ENCODE measurements at regions not wholly inside any gene's neighbourhood (a gene's known extent, or its start where the extent isn't known, plus 50 kb on each side); places are given as distances from the start of the nearest gene placed in this dataset.

- Histone ChIP-seq H3K9me3 (ENCODE audit: control insufficient read depth in 1 of 2, insufficient read depth in 1 of 2, low read depth in 1 of 2, low read length in 2 of 2) (peaks cover 18 to 19% of the 10 kb centered on the region in 2 experiments; a peak in 2 of 4 replicates), H3K27ac (ENCODE audit: low read depth, low read length) (no peak overlapping the region), H3K9ac (ENCODE audit: low read length) (no peak overlapping the region), H3K27me3 (ENCODE audit: insufficient read depth, low read length) (no peaks in the 10 kb centered on the region), H3K4me1 (ENCODE audit: control insufficient read depth in 1 of 2, insufficient read depth in 2 of 2, low read length in 2 of 2) (no peaks in the 10 kb centered on the region), H2AFZ (ENCODE audit: low read depth, low read length, poor library complexity, severe bottlenecking) (no peak overlapping the region), H3K36me3 (ENCODE audit: control insufficient read depth in 1 of 2, insufficient read depth in 2 of 2, low read length in 2 of 2) (no peaks in the 10 kb centered on the region), H3K79me2 (ENCODE audit: insufficient read depth, low read length) (no peaks in the 10 kb centered on the region), H3K9me2 (ENCODE audit: insufficient read depth) (no peaks in the 10 kb centered on the region), H4K20me1 (ENCODE audit: insufficient read depth) (no peaks in the 10 kb centered on the region), H3K4me3 (replicated peaks in 1 of 2; ENCODE audit: low read depth in 1 of 2, low read length in 2 of 2) (no peak overlapping the region), H3K4me2 (ENCODE audit: low read length) (no peak overlapping the region)
- no TSS peak for BruUV-seq (replicated peaks)
- TF ChIP-seq REST (IDR thresholded peaks at IDR 0.05; ENCODE audit: low read depth), result no peak
- no peak for TF ChIP-seq FOSL1 (IDR thresholded peaks at IDR 0.05; ENCODE audit: low read depth)
- TF ChIP-seq POLR2A (IDR thresholded peaks at IDR 0.05; ENCODE audit: borderline replicate concordance, extremely low read depth, insufficient read depth, insufficient read length), result no peak
- no peak for TF ChIP-seq MAX (IDR thresholded peaks at IDR 0.05)
- no peak for TF ChIP-seq RAD21 (IDR thresholded peaks at IDR 0.05; ENCODE audit: low read depth)
- TF ChIP-seq SP1 (IDR thresholded peaks at IDR 0.05; ENCODE audit: low read depth), result no peak
- no peak for TF ChIP-seq EZH2 (IDR thresholded peaks at IDR 0.05)
- TF ChIP-seq ZBTB33 (IDR thresholded peaks at IDR 0.05; ENCODE audit: extremely low read depth, insufficient replicate concordance, low read length), result no peak
- TF ChIP-seq CTCF (IDR thresholded peaks at IDR 0.05 in 2 of 3, conservative IDR thresholded peaks at IDR 0.05 in 1 of 3; ENCODE audit: borderline replicate concordance in 1 of 3, insufficient read depth in 1 of 3, low read depth in 2 of 3, low read length in 2 of 3), result no peak
- TF ChIP-seq JUND (IDR thresholded peaks at IDR 0.05), result no peak
- TF ChIP-seq TCF7L2 (IDR thresholded peaks at IDR 0.05; ENCODE audit: borderline replicate concordance, extremely low read depth, insufficient read depth, insufficient read length), result no peak
- TF ChIP-seq POLR2AphosphoS5 (IDR thresholded peaks at IDR 0.05; ENCODE audit: low read depth, low read length), result no peak
- TF ChIP-seq ZFX (IDR thresholded peaks at IDR 0.05), result no peak
- DNase-seq (ENCODE audit: low read depth, low spot score) (no peak), ATAC-seq (no peak)
- POLR2A ChIA-PET, result no interaction called here
- CTCF ChIA-PET, result no interaction called here
- intact Hi-C loops (cut with micrococcal nuclease), result no loop called here
- RAD21 ChIA-PET (ENCODE audit: low non-redundant PET in 1 of 2, low total read pairs in 2 of 2, uncharacterized antibody in 2 of 2, unreplicated experiment in 2 of 2), result no interaction called here
These were observed 669.9 kb downstream of the MTRR start for GRCh38 chr5:8538821-8539220.
